HepG2 (cell line): ENCODE measurements at regions not wholly inside any gene's neighbourhood (a gene's known extent, or its start where the extent isn't known, plus 50 kb on each side); places are given as distances from the start of the nearest gene placed in this dataset.

Experiments
- CEBPB ChIP-seq: IDR thresholded peaks from 2 replicates; pipeline ENCODE4 v1.6.1; 2011; ENCODE audit warnings: low read depth, low read length, improper control_type of control experiment, borderline replicate concordance
- FOXJ3 ChIP-seq: sonication (generic); formaldehyde crosslinking; IDR thresholded peaks from 2 replicates; pipeline ENCODE4 v1.4.0; 2020; ENCODE audit warnings: missing genetic modification reagents, mild to moderate bottlenecking, borderline replicate concordance
- GATAD2A ChIP-seq: IDR thresholded peaks from 2 replicates; pipeline ENCODE4 v1.6.1; 2016
- GZF1 ChIP-seq: sonication (generic); formaldehyde crosslinking; IDR thresholded peaks from 2 replicates; pipeline ENCODE4 v1.5.1; 2020; ENCODE audit warnings: mild to moderate bottlenecking, missing genetic modification reagents
- HNF4A ChIP-seq: sonication (generic); formaldehyde crosslinking; IDR thresholded peaks from 2 replicates; pipeline ENCODE4 v1.4.0; 2020; ENCODE audit warnings: missing genetic modification reagents
- HNRNPLL ChIP-seq: fragments of 200-400 bp; formaldehyde crosslinking; IDR thresholded peaks from 2 replicates; pipeline ENCODE4 v1.6.1; 2017; ENCODE audit warnings: mild to moderate bottlenecking, low read depth, low read length; ENCODE audit not compliant: poor library complexity, severe bottlenecking
- ISL2 ChIP-seq: sonication (generic); formaldehyde crosslinking; IDR thresholded peaks from 2 replicates; pipeline ENCODE4 v1.5.0; 2020; ENCODE audit warnings: missing genetic modification reagents
- KDM1A ChIP-seq: IDR thresholded peaks from 2 replicates; pipeline ENCODE4 v1.6.1; 2016; ENCODE audit warnings: missing compliant biosample characterization
- KLF16 ChIP-seq, 2 experiments: sonication (generic) in 1 of 2; formaldehyde crosslinking in 1 of 2; IDR thresholded peaks; 2 replicates each; pipeline versions ENCODE4 v1.6.1 to v1.8.0; 2016 to 2023; ENCODE audit warnings: missing genetic modification reagents in 2 of 2, missing compliant biosample characterization in 1 of 2
- PITX1 ChIP-seq: sonication (generic); formaldehyde crosslinking; IDR thresholded peaks from 2 replicates; pipeline ENCODE4 v1.5.1; 2020; ENCODE audit warnings: mild to moderate bottlenecking, missing genetic modification reagents
- POLR2AphosphoS5 ChIP-seq: IDR thresholded peaks from 2 replicates; pipeline ENCODE4 v1.6.1; 2012; ENCODE audit warnings: low read depth, low read length
- RFX3 ChIP-seq: IDR thresholded peaks from 2 replicates; pipeline ENCODE4 v1.6.1; 2016; ENCODE audit warnings: missing biosample characterization, missing genetic modification reagents
- SIN3A ChIP-seq: IDR thresholded peaks from 2 replicates; pipeline ENCODE4 v1.6.1; 2011; ENCODE audit warnings: low read depth, mild to moderate bottlenecking, control low read depth, low read length, borderline replicate concordance
- SOX13 ChIP-seq, 3 experiments: fragments of 450-650 bp in 1 of 3; sonication (generic) in 1 of 3; formaldehyde crosslinking in 1 of 3; IDR thresholded peaks in 2 of 3; conservative IDR thresholded peaks in 1 of 3; 2 replicates each; pipeline versions ENCODE4 v1.5.0 to v1.6.1; 2016 to 2020; ENCODE audit warnings: antibody characterized with exemption in 1 of 3, mild to moderate bottlenecking in 1 of 3, missing compliant biosample characterization in 1 of 3, missing genetic modification reagents in 1 of 3, moderate library complexity in 1 of 3
- ZFP37 ChIP-seq: sonication (generic); formaldehyde crosslinking; IDR thresholded peaks from 2 replicates; pipeline ENCODE4 v1.4.0; 2020; ENCODE audit warnings: missing genetic modification reagents, borderline replicate concordance
- ZNF317 ChIP-seq: sonication (generic); formaldehyde crosslinking; IDR thresholded peaks from 2 replicates; pipeline ENCODE4 v1.5.0; 2020; ENCODE audit warnings: mild to moderate bottlenecking, missing genetic modification reagents
- ZNF644 ChIP-seq: IDR thresholded peaks from 2 replicates; pipeline ENCODE4 v1.6.1; 2016; ENCODE audit warnings: low read depth
- ZNF670 ChIP-seq: sonication (generic); formaldehyde crosslinking; IDR thresholded peaks from 2 replicates; pipeline ENCODE4 v1.8.0; 2022; ENCODE audit warnings: mild to moderate bottlenecking, missing genetic modification reagents, borderline replicate concordance
- TF ChIP-seq, protein P1 (sequence below): IDR thresholded peaks from 2 replicates; pipeline ENCODE4 v1.4.0; 2020; ENCODE audit warnings: mild to moderate bottlenecking, missing genetic modification reagents
- TF ChIP-seq, protein P2 (sequence below): sonication (generic); formaldehyde crosslinking; IDR thresholded peaks from 2 replicates; pipeline ENCODE4 v1.4.0; 2020; ENCODE audit warnings: mild to moderate bottlenecking, missing genetic modification reagents
- TF ChIP-seq, protein P3 (sequence below): sonication (generic); formaldehyde crosslinking; conservative IDR thresholded peaks from 2 replicates; pipeline ENCODE4 v1.4.0; 2020; ENCODE audit warnings: mild to moderate bottlenecking, missing genetic modification reagents, moderate library complexity

DNA sequence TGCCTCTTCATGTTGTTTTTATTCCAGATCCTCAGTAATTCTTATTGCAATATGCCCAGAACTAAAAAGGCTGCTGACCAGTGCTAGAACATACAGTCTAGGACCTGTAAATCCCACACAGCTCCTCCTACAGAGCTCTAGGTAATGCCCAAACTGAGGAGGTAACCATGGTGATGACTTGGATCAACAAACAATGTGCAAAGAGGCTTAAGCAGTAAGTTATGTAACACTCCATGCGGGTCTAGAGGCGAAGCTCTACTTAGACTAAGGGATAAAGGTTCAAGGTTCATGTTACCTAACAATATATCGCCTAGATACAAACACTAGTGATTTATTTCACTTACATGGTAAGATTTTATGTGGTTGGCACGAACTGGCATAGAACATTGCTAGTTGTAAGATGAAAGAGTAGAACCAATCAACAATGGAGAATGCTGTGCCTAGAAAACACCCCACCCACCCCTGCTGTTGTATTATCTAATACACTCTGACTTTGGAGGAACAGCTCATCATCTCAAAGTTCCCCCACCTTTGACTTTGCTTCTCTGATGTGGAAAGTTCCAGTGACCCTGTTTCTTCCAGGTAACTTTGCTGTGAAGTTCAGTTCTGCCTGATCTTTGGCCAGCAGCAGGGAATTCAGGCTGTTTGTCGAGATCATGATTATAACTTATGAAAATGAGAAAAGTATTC lies 242.4 kb downstream of the ALDH8A1 start (continued):
- TF ChIP-seq, protein P1, sequence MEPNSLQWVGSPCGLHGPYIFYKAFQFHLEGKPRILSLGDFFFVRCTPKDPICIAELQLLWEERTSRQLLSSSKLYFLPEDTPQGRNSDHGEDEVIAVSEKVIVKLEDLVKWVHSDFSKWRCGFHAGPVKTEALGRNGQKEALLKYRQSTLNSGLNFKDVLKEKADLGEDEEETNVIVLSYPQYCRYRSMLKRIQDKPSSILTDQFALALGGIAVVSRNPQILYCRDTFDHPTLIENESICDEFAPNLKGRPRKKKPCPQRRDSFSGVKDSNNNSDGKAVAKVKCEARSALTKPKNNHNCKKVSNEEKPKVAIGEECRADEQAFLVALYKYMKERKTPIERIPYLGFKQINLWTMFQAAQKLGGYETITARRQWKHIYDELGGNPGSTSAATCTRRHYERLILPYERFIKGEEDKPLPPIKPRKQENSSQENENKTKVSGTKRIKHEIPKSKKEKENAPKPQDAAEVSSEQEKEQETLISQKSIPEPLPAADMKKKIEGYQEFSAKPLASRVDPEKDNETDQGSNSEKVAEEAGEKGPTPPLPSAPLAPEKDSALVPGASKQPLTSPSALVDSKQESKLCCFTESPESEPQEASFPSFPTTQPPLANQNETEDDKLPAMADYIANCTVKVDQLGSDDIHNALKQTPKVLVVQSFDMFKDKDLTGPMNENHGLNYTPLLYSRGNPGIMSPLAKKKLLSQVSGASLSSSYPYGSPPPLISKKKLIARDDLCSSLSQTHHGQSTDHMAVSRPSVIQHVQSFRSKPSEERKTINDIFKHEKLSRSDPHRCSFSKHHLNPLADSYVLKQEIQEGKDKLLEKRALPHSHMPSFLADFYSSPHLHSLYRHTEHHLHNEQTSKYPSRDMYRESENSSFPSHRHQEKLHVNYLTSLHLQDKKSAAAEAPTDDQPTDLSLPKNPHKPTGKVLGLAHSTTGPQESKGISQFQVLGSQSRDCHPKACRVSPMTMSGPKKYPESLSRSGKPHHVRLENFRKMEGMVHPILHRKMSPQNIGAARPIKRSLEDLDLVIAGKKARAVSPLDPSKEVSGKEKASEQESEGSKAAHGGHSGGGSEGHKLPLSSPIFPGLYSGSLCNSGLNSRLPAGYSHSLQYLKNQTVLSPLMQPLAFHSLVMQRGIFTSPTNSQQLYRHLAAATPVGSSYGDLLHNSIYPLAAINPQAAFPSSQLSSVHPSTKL (CRISPR knock-in tag) = peak; percentile 75
- TF ChIP-seq ZFP37 (CRISPR knock-in tag) = no peak
- peak; percentile 76 for TF ChIP-seq RFX3 (CRISPR knock-in tag)
- 0 out of 4 replicates have a peak, but pooled peaks of 1 of the 2 experiments have one; percentile 22 for TF ChIP-seq KLF16 (CRISPR knock-in tag; IDR thresholded peaks at IDR 0.05)
- TF ChIP-seq POLR2AphosphoS5 = no peak
- TF ChIP-seq GATAD2A (CRISPR knock-in tag) = peak; percentile 47
- TF ChIP-seq ISL2 (CRISPR knock-in tag) = no peak
- TF ChIP-seq PITX1 (CRISPR knock-in tag) = peak; percentile 44; the same call in 1 of the 2 replicates
- no peak for TF ChIP-seq ZNF317 (CRISPR knock-in tag)
- peak; percentile 43; the same call in 1 of the 2 replicates for TF ChIP-seq CEBPB
- TF ChIP-seq HNRNPLL = no peak
- peak; percentile 88 for TF ChIP-seq HNF4A (CRISPR knock-in tag)
- TF ChIP-seq KDM1A (CRISPR knock-in tag) = no peak
- TF ChIP-seq ZNF644 (CRISPR knock-in tag) = peak; percentile 12; the same call in 1 of the 2 replicates
- TF ChIP-seq FOXJ3 (CRISPR knock-in tag) = peak; percentile 79
- TF ChIP-seq ZNF670 = 0 out of 2 replicates have a peak, but pooled peaks have one; percentile 43
- TF ChIP-seq GZF1 = no peak
- no peak for TF ChIP-seq SOX13 (IDR thresholded peaks at IDR 0.05)
- TF ChIP-seq SOX13 (CRISPR knock-in tag; conservative IDR thresholded peaks at IDR 0.05 in 1 of 2, IDR thresholded peaks at IDR 0.05 in 1 of 2) = peak in 1 of 2 experiments; percentile 27; a peak in 1 of 4 replicates
- TF ChIP-seq, protein P2, sequence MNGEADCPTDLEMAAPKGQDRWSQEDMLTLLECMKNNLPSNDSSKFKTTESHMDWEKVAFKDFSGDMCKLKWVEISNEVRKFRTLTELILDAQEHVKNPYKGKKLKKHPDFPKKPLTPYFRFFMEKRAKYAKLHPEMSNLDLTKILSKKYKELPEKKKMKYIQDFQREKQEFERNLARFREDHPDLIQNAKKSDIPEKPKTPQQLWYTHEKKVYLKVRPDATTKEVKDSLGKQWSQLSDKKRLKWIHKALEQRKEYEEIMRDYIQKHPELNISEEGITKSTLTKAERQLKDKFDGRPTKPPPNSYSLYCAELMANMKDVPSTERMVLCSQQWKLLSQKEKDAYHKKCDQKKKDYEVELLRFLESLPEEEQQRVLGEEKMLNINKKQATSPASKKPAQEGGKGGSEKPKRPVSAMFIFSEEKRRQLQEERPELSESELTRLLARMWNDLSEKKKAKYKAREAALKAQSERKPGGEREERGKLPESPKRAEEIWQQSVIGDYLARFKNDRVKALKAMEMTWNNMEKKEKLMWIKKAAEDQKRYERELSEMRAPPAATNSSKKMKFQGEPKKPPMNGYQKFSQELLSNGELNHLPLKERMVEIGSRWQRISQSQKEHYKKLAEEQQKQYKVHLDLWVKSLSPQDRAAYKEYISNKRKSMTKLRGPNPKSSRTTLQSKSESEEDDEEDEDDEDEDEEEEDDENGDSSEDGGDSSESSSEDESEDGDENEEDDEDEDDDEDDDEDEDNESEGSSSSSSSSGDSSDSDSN (CRISPR knock-in tag) = no peak
- TF ChIP-seq, protein P3, sequence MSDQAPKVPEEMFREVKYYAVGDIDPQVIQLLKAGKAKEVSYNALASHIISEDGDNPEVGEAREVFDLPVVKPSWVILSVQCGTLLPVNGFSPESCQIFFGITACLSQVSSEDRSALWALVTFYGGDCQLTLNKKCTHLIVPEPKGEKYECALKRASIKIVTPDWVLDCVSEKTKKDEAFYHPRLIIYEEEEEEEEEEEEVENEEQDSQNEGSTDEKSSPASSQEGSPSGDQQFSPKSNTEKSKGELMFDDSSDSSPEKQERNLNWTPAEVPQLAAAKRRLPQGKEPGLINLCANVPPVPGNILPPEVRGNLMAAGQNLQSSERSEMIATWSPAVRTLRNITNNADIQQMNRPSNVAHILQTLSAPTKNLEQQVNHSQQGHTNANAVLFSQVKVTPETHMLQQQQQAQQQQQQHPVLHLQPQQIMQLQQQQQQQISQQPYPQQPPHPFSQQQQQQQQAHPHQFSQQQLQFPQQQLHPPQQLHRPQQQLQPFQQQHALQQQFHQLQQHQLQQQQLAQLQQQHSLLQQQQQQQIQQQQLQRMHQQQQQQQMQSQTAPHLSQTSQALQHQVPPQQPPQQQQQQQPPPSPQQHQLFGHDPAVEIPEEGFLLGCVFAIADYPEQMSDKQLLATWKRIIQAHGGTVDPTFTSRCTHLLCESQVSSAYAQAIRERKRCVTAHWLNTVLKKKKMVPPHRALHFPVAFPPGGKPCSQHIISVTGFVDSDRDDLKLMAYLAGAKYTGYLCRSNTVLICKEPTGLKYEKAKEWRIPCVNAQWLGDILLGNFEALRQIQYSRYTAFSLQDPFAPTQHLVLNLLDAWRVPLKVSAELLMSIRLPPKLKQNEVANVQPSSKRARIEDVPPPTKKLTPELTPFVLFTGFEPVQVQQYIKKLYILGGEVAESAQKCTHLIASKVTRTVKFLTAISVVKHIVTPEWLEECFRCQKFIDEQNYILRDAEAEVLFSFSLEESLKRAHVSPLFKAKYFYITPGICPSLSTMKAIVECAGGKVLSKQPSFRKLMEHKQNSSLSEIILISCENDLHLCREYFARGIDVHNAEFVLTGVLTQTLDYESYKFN (CRISPR knock-in tag) = 0 out of 2 replicates have a peak, but pooled peaks have one; percentile 26
- TF ChIP-seq SIN3A = no peak
